ENCODE measurements at regions not wholly inside any gene's neighbourhood (a gene's known extent, or its start where the extent isn't known, plus 50 kb on each side); places are given as distances from the start of the nearest gene placed in this dataset.
"Not testable (repeated sequence)": the region's sequence is repeated elsewhere in the genome, so short reads cannot be mapped to it uniquely, and the experiment has no call there.

DNA sequence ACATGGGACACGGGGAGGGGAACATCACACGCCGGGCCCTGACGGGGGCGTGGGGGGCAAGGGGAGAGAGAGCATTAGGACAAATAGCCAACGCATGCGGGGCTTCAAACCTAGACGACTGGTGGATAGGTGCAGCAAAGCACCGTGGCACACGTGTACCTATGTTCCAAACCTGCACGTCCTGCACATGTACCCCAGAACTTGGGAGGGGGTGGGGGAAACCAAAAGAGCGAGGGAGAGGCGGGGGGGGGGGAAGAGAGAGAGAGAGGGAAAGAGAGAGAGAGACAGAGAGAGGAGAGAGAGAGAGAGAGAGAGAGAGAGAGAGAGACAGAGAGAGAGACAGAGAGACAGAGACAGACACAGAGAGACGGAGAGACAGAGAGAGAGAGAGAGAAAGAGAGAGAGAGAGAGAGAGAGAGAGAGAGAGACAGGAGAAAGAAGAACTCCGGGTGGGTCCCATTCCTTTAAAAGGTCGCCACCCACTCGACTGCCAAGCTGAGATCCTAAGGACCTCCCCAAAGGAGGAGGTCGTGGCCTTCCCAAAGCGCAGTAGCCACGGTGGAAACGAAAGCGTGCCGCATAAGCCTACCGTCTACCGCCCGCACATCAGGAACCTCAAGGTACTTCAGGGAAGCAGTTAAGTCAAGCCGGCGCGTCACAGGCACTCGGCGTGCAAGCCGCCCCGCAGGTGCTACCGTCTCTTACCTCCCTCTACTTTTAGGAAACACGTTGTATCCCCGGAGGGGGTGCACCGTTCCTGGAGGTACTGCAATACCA lies 65.7 kb upstream of the RNU2-1 start:
- TF ChIP-seq, protein P1, sequence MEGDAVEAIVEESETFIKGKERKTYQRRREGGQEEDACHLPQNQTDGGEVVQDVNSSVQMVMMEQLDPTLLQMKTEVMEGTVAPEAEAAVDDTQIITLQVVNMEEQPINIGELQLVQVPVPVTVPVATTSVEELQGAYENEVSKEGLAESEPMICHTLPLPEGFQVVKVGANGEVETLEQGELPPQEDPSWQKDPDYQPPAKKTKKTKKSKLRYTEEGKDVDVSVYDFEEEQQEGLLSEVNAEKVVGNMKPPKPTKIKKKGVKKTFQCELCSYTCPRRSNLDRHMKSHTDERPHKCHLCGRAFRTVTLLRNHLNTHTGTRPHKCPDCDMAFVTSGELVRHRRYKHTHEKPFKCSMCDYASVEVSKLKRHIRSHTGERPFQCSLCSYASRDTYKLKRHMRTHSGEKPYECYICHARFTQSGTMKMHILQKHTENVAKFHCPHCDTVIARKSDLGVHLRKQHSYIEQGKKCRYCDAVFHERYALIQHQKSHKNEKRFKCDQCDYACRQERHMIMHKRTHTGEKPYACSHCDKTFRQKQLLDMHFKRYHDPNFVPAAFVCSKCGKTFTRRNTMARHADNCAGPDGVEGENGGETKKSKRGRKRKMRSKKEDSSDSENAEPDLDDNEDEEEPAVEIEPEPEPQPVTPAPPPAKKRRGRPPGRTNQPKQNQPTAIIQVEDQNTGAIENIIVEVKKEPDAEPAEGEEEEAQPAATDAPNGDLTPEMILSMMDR (IDR thresholded peaks at IDR 0.05): not testable (repeated sequence)
- TF ChIP-seq POLR2A (IDR thresholded peaks at IDR 0.05): not testable (repeated sequence)

All from testis (tissue), 2 donors.